IPS-15b (cell line): ENCODE measurements at regions not wholly inside any gene's neighbourhood (a gene's known extent, or its start where the extent isn't known, plus 50 kb on each side); places are given as distances from the start of the nearest gene placed in this dataset.

Experiments
- H3K27me3 ChIP-seq: one replicate; pipeline ENCODE4 v1.6.1; 2013; ENCODE audit warnings: low read length; ENCODE audit not compliant: control insufficient read depth, insufficient read depth
- H3K36me3 ChIP-seq: one replicate; pipeline ENCODE4 v1.6.1; 2013; ENCODE audit warnings: low read length; ENCODE audit not compliant: control insufficient read depth, insufficient read depth
- H3K4me1 ChIP-seq: one replicate; pipeline ENCODE4 v1.6.1; 2013; ENCODE audit warnings: mild to moderate bottlenecking, low read length; ENCODE audit not compliant: control insufficient read depth, insufficient read depth
- H3K4me3 ChIP-seq: one replicate; pipeline ENCODE4 v1.5.1; 2013; ENCODE audit warnings: low read depth, low read length
- H3K9ac ChIP-seq: one replicate; pipeline ENCODE4 v1.6.1; 2013; ENCODE audit warnings: low read depth, mild to moderate bottlenecking, low read length
- H3K9me3 ChIP-seq: one replicate; pipeline ENCODE4 v1.6.1; 2013; ENCODE audit warnings: mild to moderate bottlenecking, low read length; ENCODE audit not compliant: control insufficient read depth, insufficient read depth

DNA sequence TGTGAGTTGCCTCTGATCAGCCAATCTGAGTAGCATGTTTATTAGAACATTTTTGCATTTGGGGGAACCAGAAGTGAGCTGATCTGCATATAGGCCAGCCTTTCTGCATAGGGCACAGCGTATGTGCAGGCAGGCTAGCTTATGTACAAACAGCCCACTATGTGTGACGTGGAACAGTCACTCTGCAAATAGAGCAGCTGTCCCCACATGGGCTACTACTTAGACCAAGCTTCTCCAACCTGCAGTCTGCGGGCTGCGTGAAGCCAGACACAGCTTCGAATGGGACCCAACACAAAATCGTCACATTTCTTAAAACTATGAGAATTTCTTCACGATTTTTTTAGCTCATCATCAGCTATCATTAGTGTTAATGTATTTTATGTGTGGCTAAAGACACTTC is 134.1 kb upstream of the FAM20C start:
- H3K9me3 ChIP-seq: no peaks in the 10 kb centered on the region
- no peak overlapping the region for H3K4me3 ChIP-seq
- no peaks in the 10 kb centered on the region for H3K36me3 ChIP-seq
- H3K27me3 ChIP-seq: no peaks in the 10 kb centered on the region
- no peak overlapping the region for H3K9ac ChIP-seq
- peaks cover 16% of the 10 kb centered on the region for H3K4me1 ChIP-seq

DNA sequence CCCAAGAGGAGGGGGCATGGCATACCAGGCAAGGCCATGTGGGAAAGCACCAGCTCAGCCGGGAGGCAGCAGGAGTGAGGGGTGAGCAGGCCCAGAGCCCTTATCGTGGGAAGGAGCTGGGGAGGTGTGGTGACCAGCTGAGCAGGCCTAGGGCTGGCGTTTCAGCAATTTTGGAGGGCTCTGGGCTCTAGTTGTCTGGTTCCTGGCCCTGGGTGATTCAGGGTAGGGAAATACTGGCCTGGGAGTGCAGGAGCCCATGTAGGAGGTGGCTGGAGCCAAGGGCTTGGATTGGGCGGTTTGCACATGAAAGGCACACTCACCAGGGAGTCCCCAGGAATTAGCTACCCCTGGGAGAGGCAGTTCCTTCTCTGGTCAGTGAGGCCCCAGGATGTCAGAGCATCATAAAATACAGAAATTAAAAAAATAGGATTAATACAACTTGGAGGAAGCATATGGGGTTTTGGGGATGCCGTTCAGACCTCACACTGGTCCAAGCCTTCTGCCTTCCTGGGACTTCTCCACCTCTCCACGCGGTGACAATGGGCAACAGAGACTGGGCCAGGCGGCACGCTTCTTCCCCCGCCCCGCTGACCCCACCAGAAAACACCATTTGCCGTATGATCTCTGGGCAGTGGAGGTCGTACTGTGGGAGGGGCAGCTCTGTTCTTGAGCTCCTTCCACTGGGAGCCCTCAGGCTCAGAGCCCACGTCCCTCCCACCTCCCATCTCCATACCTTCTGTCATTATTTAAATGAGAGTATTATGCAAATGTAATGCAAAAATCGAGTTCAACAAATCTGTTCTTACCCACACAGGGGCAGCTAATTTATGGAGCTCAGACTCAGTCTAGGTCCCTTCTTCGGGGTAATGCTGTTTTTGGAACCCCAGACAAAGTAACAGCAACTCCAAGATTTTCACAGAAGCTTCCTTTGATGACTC is 133.0 kb upstream of the FAM20C start:
- Histone ChIP-seq H3K4me1 (peaks cover 16% of the 10 kb centered on the region), H3K27me3 (no peaks in the 10 kb centered on the region), H3K36me3 (no peaks in the 10 kb centered on the region), H3K4me3 (no peak overlapping the region), H3K9me3 (no peaks in the 10 kb centered on the region), H3K9ac (no peak overlapping the region)

DNA sequence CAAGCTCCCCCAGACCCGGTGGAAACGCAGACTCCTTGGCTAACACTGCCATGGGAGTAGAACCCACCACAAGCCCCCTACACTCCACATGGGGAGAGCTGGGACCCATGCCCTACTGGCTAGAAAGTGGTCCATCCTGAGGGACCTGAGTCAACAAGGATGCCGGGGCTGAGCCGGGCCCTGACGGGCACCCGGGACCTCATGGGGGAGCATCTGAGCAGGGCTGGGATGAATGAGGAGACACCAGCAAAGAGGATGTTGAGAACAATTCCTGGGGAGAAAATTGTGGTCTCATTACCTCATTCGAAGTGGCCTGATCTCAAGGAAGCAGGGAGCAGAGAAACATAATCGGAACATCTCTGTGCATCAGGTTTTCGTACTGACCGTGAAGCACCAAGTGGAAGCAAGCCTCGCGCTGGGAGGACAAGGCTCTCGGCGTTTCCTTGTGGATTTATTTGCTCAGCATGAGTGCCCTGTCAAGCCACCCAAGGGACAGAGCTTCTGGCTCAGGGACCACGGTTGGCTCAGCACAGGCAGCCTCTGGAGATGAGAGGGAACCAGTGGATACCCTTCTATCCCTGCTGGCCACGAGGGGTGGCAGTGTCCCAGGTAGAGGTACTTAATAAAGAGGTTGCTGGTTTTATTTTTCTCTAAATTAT is 132.2 kb upstream of the FAM20C start:
- no peak overlapping the region for H3K4me3 ChIP-seq
- H3K4me1 ChIP-seq: peaks cover 16% of the 10 kb centered on the region
- no peaks in the 10 kb centered on the region for H3K36me3 ChIP-seq
- H3K27me3 ChIP-seq: no peaks in the 10 kb centered on the region
- no peaks in the 10 kb centered on the region for H3K9me3 ChIP-seq
- H3K9ac ChIP-seq: no peak overlapping the region

GRCh38 chr7:60706-61105 is 131.7 kb upstream of the FAM20C start:
- H3K4me3 ChIP-seq: no peak overlapping the region
- no peak overlapping the region for H3K9ac ChIP-seq
- no peaks in the 10 kb centered on the region for H3K27me3 ChIP-seq
- peaks cover 16% of the 10 kb centered on the region for H3K4me1 ChIP-seq
- H3K9me3 ChIP-seq: no peaks in the 10 kb centered on the region
- no peaks in the 10 kb centered on the region for H3K36me3 ChIP-seq

DNA sequence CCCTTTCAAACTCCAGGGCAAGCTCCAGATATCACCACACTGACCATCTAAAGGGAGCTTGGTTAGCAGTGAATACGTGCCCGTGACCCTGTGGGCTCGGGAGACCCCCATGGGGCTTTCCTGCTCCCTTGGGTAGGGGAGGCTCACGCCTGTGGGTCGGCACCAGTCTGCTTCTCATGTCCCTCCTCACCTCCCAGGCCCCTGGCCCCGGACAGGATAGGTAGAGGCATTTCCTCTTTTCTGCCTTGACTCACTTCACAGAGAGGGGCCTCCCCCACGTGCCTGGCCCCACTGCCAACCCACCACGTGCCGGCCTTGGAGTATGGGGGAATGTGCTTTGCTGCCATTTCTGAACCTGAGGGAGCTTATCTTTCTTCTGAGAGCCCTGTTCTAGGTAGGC is 131.3 kb upstream of the FAM20C start:
- no peaks in the 10 kb centered on the region for H3K9me3 ChIP-seq
- no peak overlapping the region for H3K4me3 ChIP-seq
- peaks cover 16% of the 10 kb centered on the region for H3K4me1 ChIP-seq
- H3K9ac ChIP-seq: no peak overlapping the region
- H3K27me3 ChIP-seq: no peaks in the 10 kb centered on the region
- no peaks in the 10 kb centered on the region for H3K36me3 ChIP-seq

- no peaks in the 10 kb centered on the region for H3K27me3 ChIP-seq
- H3K9me3 ChIP-seq: no peaks in the 10 kb centered on the region
- no peak overlapping the region for H3K4me3 ChIP-seq
- no peaks in the 10 kb centered on the region for H3K36me3 ChIP-seq
- peaks cover 16% of the 10 kb centered on the region for H3K4me1 ChIP-seq
- no peak overlapping the region for H3K9ac ChIP-seq
Measured at GRCh38 chr7:61576-62360, 130.6 kb upstream of the FAM20C start.

DNA sequence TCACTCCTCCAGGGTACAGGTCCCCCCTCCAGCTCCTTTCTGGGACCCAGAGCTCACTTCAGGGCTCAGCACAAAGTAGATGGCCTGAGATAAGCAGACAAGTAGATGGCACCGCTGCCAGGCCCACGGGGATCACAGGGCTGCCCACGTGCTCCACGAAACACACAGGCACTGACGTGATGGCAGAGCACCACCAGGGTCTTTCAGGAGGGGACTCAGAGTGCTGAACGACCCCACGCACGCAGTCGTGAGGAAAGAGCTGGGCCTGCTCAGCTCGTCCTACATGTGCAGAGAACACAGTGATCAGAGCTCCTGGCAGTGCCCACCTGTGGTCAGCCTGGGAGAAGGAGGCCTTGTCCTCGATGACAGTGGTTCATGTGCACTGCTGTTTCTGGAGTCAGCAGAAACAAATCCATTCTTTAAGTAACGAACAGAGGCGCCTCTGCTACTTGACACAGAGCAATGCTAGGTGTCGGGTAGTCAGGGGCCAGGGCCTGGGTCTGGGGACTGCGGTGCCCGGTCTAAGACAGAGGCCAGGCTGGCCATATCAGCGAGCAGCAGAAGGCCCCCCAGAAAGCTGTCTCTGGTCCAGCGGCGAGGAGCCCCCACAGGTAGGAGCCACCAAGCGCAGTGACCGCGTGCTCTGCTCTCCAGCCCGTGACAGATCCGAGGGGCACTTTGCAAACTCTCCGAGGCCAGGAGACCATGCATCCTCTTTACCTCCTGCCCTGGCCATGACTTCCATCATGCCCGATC is 129.8 kb upstream of the FAM20C start:
- Histone ChIP-seq H3K4me3 (no peak overlapping the region), H3K27me3 (no peaks in the 10 kb centered on the region), H3K9ac (no peak overlapping the region), H3K4me1 (peaks cover 16% of the 10 kb centered on the region), H3K36me3 (no peaks in the 10 kb centered on the region), H3K9me3 (no peaks in the 10 kb centered on the region)

- Histone ChIP-seq H3K9me3 (no peaks in the 10 kb centered on the region), H3K4me1 (peaks cover 13% of the 10 kb centered on the region), H3K36me3 (no peaks in the 10 kb centered on the region), H3K4me3 (no peak overlapping the region), H3K9ac (no peak overlapping the region), H3K27me3 (no peaks in the 10 kb centered on the region)
Measured at GRCh38 chr7:63117-63480, 129.3 kb upstream of the FAM20C start.

- H3K4me3 ChIP-seq: no peak overlapping the region
- peaks cover 10% of the 10 kb centered on the region for H3K4me1 ChIP-seq
Measured at GRCh38 chr7:63521-64021, 128.8 kb upstream of the FAM20C start.

DNA sequence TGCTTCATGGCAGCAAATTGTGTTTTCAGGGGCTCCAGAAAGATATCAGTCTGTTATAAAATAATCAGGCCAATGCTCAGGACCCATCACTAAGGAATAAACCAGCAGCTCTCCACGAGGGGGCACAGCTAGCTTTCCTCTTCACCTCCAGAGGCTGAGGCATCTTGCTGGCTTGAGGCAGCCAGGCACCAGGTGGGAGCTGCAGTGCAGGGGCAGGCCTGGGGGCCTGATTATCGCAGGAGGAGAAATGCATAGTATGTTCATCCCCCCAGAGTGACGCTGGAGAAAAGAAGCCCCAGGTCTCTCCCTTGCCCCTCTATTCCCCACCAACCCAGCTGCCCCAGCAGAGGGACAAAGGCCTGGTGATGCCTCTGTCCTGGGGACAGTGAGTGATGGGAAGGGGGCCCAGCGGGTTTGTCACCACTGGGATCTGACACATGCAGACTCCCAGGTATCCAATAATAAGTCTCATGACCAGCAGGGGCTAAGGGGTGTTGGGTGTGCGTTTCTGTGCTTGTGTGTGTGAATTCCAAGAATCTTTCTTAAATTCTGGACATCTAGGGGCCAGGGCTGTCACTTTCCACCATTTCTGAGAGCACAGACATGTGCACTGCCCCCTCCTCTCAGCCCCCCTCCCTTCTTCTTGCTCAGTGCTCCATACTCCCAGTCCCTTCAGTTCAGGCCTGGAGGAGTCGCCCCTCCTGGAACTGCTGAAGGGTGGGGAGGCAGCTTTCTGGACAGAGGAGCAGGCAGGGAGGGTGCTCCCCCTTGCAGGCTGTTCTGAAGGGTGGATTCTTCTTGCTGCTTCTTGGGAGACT is 128.1 kb upstream of the FAM20C start:
- H3K9ac ChIP-seq: no peak overlapping the region
- H3K4me1 ChIP-seq: peaks cover 9% of the 10 kb centered on the region
- no peaks in the 10 kb centered on the region for H3K36me3 ChIP-seq
- H3K27me3 ChIP-seq: no peaks in the 10 kb centered on the region
- H3K4me3 ChIP-seq: no peak overlapping the region
- H3K9me3 ChIP-seq: no peaks in the 10 kb centered on the region

More at GRCh38 chr7:63521-64021, 128.8 kb upstream of the FAM20C start:
- no peaks in the 10 kb centered on the region for H3K9me3 ChIP-seq
- no peak overlapping the region for H3K9ac ChIP-seq
- H3K27me3 ChIP-seq: no peaks in the 10 kb centered on the region
- H3K36me3 ChIP-seq: no peaks in the 10 kb centered on the region
